ENCODE measurements at regions not wholly inside any gene's neighbourhood (a gene's known extent, or its start where the extent isn't known, plus 50 kb on each side); places are given as distances from the start of the nearest gene placed in this dataset.

DNA sequence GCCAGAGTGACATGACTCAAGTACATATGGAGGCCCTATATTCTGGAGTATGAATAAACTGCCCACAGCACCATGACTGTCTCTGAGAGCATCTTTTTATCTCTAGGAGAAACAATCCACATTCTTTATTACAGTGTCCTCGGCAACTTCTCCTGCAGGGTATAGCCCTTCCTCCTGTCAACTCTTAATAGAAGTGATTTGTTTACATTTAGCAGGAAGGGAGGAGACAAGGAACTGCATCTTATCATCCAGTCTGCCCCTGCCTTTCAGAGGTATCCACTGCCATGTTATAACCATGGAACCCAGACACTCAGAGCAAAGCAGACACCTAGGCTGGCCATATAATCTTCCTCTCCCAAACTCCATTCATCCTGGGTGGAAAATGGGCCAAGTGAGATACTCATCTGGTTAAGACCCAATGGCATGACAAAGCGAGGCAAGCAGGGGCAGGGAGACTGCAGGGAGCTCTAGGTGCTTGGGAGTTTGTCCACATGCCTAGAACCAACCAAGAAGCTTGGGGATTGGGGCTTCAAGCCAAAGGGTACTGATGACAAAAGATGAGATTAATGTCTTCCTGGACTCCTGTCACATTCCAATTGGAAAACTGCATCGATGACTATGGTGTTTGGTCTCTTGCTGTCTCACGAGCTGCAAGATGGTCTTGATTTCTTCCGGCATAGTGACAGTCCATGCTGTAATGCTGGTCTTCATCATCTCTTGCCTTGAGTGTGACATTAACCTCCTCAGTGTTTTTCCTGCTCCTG is 620.5 kb upstream of the KLF4 start:
- H3K9me3 ChIP-seq (ENCODE audit: control insufficient read depth, low read depth, low read length), result no peaks in the 10 kb centered on the region
- H3K27me3 ChIP-seq (ENCODE audit: control insufficient read depth, extremely low read depth, insufficient read depth, low read length), result no peaks in the 10 kb centered on the region
- no peak overlapping the region for H2AFZ ChIP-seq (ENCODE audit: control insufficient read depth, low read length)
- no peaks in the 10 kb centered on the region for H3K9me1 ChIP-seq (ENCODE audit: control insufficient read depth, extremely low read depth, insufficient read depth, low read length)
- H3K36me3 ChIP-seq (ENCODE audit: control insufficient read depth in 2 of 2, extremely low read depth in 1 of 2, insufficient read depth in 2 of 2, low read length in 2 of 2), result no peaks in the 10 kb centered on the region
- peaks cover 6% of the 10 kb centered on the region for H3K4me1 ChIP-seq (ENCODE audit: control insufficient read depth, extremely low read depth, insufficient read depth, low read length)
- dilution Hi-C loops (cut with MboI; ENCODE audit: extremely low pct_ligation_motif_present, low sequenced_read_pairs), result no loop called here
- FAIRE-seq (peak; percentile 64), DNase-seq (ENCODE audit: low read depth, low spot score) (no peak)
- H3K9ac ChIP-seq (ENCODE audit: control insufficient read depth, extremely low read depth, insufficient read depth, low read length), result no peak overlapping the region
- no peak for TF ChIP-seq EZH2 (IDR thresholded peaks at IDR 0.05; ENCODE audit: low read length)
- TF ChIP-seq, protein P1, sequence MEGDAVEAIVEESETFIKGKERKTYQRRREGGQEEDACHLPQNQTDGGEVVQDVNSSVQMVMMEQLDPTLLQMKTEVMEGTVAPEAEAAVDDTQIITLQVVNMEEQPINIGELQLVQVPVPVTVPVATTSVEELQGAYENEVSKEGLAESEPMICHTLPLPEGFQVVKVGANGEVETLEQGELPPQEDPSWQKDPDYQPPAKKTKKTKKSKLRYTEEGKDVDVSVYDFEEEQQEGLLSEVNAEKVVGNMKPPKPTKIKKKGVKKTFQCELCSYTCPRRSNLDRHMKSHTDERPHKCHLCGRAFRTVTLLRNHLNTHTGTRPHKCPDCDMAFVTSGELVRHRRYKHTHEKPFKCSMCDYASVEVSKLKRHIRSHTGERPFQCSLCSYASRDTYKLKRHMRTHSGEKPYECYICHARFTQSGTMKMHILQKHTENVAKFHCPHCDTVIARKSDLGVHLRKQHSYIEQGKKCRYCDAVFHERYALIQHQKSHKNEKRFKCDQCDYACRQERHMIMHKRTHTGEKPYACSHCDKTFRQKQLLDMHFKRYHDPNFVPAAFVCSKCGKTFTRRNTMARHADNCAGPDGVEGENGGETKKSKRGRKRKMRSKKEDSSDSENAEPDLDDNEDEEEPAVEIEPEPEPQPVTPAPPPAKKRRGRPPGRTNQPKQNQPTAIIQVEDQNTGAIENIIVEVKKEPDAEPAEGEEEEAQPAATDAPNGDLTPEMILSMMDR (optimal IDR thresholded peaks at IDR 0.05 in 1 of 3, IDR thresholded peaks at IDR 0.05 in 1 of 3, conservative IDR thresholded peaks at IDR 0.05 in 1 of 3; ENCODE audit: extremely low read depth in 1 of 3, insufficient read depth in 2 of 3, low read length in 3 of 3), result no peak
- H3K4me2 ChIP-seq (ENCODE audit: control insufficient read depth, extremely low read depth, insufficient read depth, low read depth, low read length), result no peak overlapping the region
- H4K20me1 ChIP-seq (ENCODE audit: control insufficient read depth, extremely low read depth, insufficient read depth, low read length), result no peaks in the 10 kb centered on the region
- H3K4me3 ChIP-seq (ENCODE audit: control insufficient read depth in 2 of 3, extremely low read depth in 1 of 3, insufficient read depth in 2 of 3, low read depth in 1 of 3, low read length in 3 of 3), result no peak overlapping the region
- no peak overlapping the region for H3K27ac ChIP-seq (ENCODE audit: control insufficient read depth, insufficient read depth, low read length)
- H3K79me2 ChIP-seq (ENCODE audit: control insufficient read depth, insufficient read depth, low read length), result no peaks in the 10 kb centered on the region

DNA sequence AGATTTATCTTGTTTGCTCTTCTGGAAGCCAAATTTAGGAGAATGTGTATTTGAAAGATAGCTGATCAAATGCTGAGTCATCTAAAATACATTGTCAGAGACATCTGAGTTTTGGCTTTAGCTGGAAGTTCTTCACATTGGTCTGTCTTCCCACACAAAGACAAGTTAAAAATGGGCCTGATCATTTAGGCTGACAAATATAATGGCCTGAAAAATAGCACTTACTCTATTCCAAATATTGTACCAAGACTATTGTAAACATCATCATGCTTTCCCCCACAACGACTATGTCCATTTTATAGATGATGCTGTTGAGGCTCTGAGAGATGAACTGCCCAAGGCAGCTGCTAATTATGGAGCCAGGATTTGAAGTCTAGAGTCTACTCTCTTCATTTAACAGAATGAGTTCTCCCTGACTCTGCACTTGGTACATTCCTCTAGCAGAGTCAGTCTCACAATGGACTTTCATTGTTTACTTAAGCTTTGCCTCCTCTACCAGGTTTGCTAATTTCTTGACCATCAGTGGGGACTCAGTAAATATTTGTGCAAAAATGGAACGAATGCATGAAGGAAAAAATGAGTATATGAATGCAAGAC is 619.4 kb upstream of the KLF4 start:
- Histone ChIP-seq H3K27ac (ENCODE audit: control insufficient read depth, insufficient read depth, low read length) (no peak overlapping the region), H3K9me1 (ENCODE audit: control insufficient read depth, extremely low read depth, insufficient read depth, low read length) (no peaks in the 10 kb centered on the region)
- FAIRE-seq, result peak; percentile 9

More for the DNA sequence above, 619.4 kb upstream of the KLF4 start:
- H3K4me1 ChIP-seq (ENCODE audit: control insufficient read depth, extremely low read depth, insufficient read depth, low read length), result peaks cover 18% of the 10 kb centered on the region
- H2AFZ ChIP-seq (ENCODE audit: control insufficient read depth, low read length), result no peak overlapping the region
- H3K36me3 ChIP-seq (ENCODE audit: control insufficient read depth in 2 of 2, extremely low read depth in 1 of 2, insufficient read depth in 2 of 2, low read length in 2 of 2), result no peaks in the 10 kb centered on the region
- H3K9ac ChIP-seq (ENCODE audit: control insufficient read depth, extremely low read depth, insufficient read depth, low read length), result no peak overlapping the region
- no peaks in the 10 kb centered on the region for H3K9me3 ChIP-seq (ENCODE audit: control insufficient read depth, low read depth, low read length)
- no peak overlapping the region for H3K4me2 ChIP-seq (ENCODE audit: control insufficient read depth, extremely low read depth, insufficient read depth, low read depth, low read length)
- no peaks in the 10 kb centered on the region for H3K27me3 ChIP-seq (ENCODE audit: control insufficient read depth, extremely low read depth, insufficient read depth, low read length)
- H3K4me3 ChIP-seq (ENCODE audit: control insufficient read depth in 2 of 3, extremely low read depth in 1 of 3, insufficient read depth in 2 of 3, low read depth in 1 of 3, low read length in 3 of 3), result no peak overlapping the region
- TF ChIP-seq EZH2 (IDR thresholded peaks at IDR 0.05; ENCODE audit: low read length), result no peak
- TF ChIP-seq, protein P1 (optimal IDR thresholded peaks at IDR 0.05 in 1 of 3, IDR thresholded peaks at IDR 0.05 in 1 of 3, conservative IDR thresholded peaks at IDR 0.05 in 1 of 3; ENCODE audit: extremely low read depth in 1 of 3, insufficient read depth in 2 of 3, low read length in 3 of 3), result no peak
- no peaks in the 10 kb centered on the region for H3K79me2 ChIP-seq (ENCODE audit: control insufficient read depth, insufficient read depth, low read length)
- H4K20me1 ChIP-seq (ENCODE audit: control insufficient read depth, extremely low read depth, insufficient read depth, low read length), result no peaks in the 10 kb centered on the region
- dilution Hi-C loops (cut with MboI; ENCODE audit: extremely low pct_ligation_motif_present, low sequenced_read_pairs), result no loop called here
- DNase-seq (ENCODE audit: low read depth, low spot score), result no peak

Measured in keratinocyte (primary cell).